Kidney (tissue), 13 donors: ENCODE measurements at regions not wholly inside any gene's neighbourhood (a gene's known extent, or its start where the extent isn't known, plus 50 kb on each side); places are given as distances from the start of the nearest gene placed in this dataset.

Source experiments
- DNase-seq, 5 donors: peaks; one replicate each; pipeline ENCODE4 v3.0.0-alpha.2; 2013 to 2020
- FAIRE-seq: peaks from 2 replicates; lab custom pipeline; 2012; peaks lifted over from hg19 to GRCh38; lab: Jason Lieb, UNC
- H3K27ac ChIP-seq, 2 donors: one replicate each; pipeline ENCODE4 v1.7.0; 2013; ENCODE audit warnings: low read depth in 2 of 2, low read length in 2 of 2, inconsistent platforms in 1 of 2
- H3K27me3 ChIP-seq: one replicate; pipeline ENCODE4 v1.7.1; 2013; ENCODE audit warnings: low read length, inconsistent platforms; ENCODE audit not compliant: control insufficient read depth, insufficient read depth
- H3K36me3 ChIP-seq, 3 donors: one replicate each; pipeline versions ENCODE4 v1.7.0 to v1.7.1; 2013; ENCODE audit warnings: low read length in 3 of 3, control low read depth in 1 of 3, inconsistent platforms in 1 of 3; ENCODE audit not compliant: insufficient read depth in 3 of 3, control insufficient read depth in 2 of 3
- H3K4me1 ChIP-seq, 3 donors: one replicate each; pipeline versions ENCODE4 v1.7.0 to v1.7.1; 2013; ENCODE audit warnings: low read length in 3 of 3, inconsistent platforms in 1 of 3, low read depth in 1 of 3; ENCODE audit not compliant: control insufficient read depth in 2 of 3, insufficient read depth in 2 of 3
- H3K4me3 ChIP-seq, 3 donors: one replicate each; pipeline versions ENCODE4 v1.7.0 to v1.8.1; 2013; ENCODE audit warnings: low read length in 3 of 3, control low read depth in 1 of 3, inconsistent platforms in 1 of 3
- H3K9ac ChIP-seq, 3 donors: one replicate each; pipeline versions ENCODE4 v1.7.0 to v1.7.1; 2013; ENCODE audit warnings: low read length in 3 of 3, control low read depth in 1 of 3, inconsistent platforms in 1 of 3
- H3K9me3 ChIP-seq, 3 donors: one replicate each; pipeline versions ENCODE4 v1.7.0 to v1.7.1; 2013; ENCODE audit warnings: low read length in 3 of 3, control low read depth in 1 of 3, inconsistent platforms in 1 of 3; ENCODE audit not compliant: control insufficient read depth in 2 of 3, insufficient read depth in 1 of 3
- intact Hi-C: fragments of 100-400 bp; cut with DNase I; formaldehyde crosslinking; loops from one replicate; pipeline ENCODE4 v1.11.1; 2022
- TF ChIP-seq, protein P1 (sequence below): IDR thresholded peaks from 3 replicates; pipeline ENCODE4 v1.5.1; 2012; ENCODE audit warnings: mild to moderate bottlenecking, moderate library complexity, borderline replicate concordance; ENCODE audit not compliant: insufficient read depth; ENCODE audit errors: extremely low read depth
- donor health status: control.
- donor health status: control.
- donor health status: control.
- donor health status: control.
- donor health status: control.
- donor health status: DM: yes; HTN: yes; CAD: no.
- donor health status: Normal renal cell carcinoma (clear cell type).

DNA sequence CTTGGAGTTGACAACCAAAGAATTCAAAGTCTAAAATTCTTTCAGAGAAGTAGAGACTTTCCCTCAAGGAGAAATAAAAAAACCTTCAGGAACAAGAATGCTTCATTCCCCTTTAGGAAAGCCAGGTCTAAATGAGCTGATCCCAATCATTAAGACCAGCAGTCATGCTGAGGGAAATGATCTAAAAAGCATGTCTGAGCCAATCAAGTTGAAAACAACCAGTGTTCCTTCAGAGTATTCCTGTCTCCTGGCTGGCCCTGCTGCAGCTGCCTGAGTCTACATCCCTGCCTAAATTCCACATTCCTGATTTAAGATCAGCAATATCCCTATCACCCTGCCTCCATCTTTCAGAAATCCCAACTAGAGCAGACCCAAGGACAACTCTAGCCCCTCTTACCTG, 244.5 kb downstream of the PLK2 start:
- DNase-seq (no peak), FAIRE-seq (no peak)
- Histone ChIP-seq H3K9ac (no peak overlapping the region), H3K36me3 (no peaks in the 10 kb centered on the region), H3K27ac (no peak overlapping the region), H3K4me3 (no peak overlapping the region), H3K4me1 (no peaks in the 10 kb centered on the region), H3K9me3 (no peaks in the 10 kb centered on the region), H3K27me3 (no peaks in the 10 kb centered on the region)
- intact Hi-C loops: no loop called here
- TF ChIP-seq, protein P1, sequence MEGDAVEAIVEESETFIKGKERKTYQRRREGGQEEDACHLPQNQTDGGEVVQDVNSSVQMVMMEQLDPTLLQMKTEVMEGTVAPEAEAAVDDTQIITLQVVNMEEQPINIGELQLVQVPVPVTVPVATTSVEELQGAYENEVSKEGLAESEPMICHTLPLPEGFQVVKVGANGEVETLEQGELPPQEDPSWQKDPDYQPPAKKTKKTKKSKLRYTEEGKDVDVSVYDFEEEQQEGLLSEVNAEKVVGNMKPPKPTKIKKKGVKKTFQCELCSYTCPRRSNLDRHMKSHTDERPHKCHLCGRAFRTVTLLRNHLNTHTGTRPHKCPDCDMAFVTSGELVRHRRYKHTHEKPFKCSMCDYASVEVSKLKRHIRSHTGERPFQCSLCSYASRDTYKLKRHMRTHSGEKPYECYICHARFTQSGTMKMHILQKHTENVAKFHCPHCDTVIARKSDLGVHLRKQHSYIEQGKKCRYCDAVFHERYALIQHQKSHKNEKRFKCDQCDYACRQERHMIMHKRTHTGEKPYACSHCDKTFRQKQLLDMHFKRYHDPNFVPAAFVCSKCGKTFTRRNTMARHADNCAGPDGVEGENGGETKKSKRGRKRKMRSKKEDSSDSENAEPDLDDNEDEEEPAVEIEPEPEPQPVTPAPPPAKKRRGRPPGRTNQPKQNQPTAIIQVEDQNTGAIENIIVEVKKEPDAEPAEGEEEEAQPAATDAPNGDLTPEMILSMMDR: no peak

DNA sequence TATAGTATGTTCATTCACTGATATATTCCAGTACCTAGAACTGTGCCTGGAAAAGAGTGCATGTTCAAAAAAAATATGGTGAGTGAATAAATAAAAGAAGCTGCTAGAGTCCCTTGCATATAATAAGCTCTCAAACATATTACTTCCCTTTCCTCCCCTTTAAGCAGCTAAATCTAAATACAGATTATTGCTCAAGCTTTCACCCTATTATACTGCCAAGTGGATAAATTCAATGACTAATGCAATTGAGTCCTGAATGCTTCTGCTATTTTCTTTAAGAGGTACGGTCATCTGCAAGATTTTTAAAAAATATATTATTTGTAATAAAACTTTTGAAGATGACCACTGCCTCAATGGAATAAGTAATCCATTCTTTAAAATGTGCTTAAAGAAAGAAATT, 248.4 kb downstream of the PLK2 start:
- TF ChIP-seq, protein P1: no peak
- H3K4me3 ChIP-seq: no peak overlapping the region
- H3K27me3 ChIP-seq: no peaks in the 10 kb centered on the region
- no peak for DNase-seq
- no peaks in the 10 kb centered on the region for H3K4me1 ChIP-seq
- no peak overlapping the region for H3K27ac ChIP-seq
- no peaks in the 10 kb centered on the region for H3K9me3 ChIP-seq
- no peaks in the 10 kb centered on the region for H3K36me3 ChIP-seq
- FAIRE-seq: no peak
- no peak overlapping the region for H3K9ac ChIP-seq
- intact Hi-C loops: no loop called here

DNA sequence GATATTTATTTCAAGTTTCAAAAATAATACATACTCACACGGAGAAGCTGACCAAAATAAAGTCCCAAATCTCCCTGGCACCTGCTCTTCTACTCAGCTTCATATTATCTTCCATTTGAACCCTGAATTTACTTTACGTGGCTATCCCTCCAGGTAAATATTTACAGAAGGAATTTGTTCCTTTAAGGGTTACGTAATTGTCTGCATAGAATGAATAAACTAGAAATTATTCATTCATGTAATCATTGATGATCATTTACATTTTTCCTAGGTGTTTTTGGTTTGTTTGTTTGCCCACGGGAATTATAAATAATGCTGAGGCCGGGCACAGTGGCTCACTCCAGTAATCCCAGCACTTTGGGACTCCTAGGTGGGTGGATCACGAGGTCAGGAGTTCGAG, 251.2 kb downstream of the PLK2 start:
- Histone ChIP-seq H3K9ac (no peak overlapping the region), H3K27me3 (no peaks in the 10 kb centered on the region), H3K36me3 (no peaks in the 10 kb centered on the region), H3K4me1 (no peaks in the 10 kb centered on the region), H3K4me3 (no peak overlapping the region), H3K27ac (no peak overlapping the region), H3K9me3 (no peaks in the 10 kb centered on the region)
- intact Hi-C loops: no loop called here
- FAIRE-seq (no peak), DNase-seq (no peak)
- TF ChIP-seq, protein P1: no peak

DNA sequence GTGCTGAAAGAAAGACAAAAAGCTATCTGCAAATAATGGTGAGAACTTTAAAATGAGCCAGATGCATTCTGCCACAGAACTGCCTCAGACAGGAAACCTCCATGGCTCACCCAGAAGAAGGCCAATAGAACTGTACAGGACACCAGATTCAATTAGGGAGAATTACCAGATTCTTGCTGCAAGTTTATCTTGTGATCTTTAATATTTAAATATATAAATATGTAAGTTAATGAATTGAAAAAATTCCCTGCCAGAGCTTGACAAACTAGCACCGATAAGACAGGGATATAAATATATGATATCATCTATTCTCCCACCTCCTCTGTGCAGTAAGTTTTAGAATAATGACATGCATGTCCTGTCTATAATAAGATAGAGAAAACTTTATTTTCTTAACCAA, 252.8 kb downstream of the PLK2 start:
- Histone ChIP-seq H3K9ac (no peak overlapping the region), H3K27me3 (no peaks in the 10 kb centered on the region), H3K4me1 (no peaks in the 10 kb centered on the region), H3K4me3 (no peak overlapping the region), H3K36me3 (no peaks in the 10 kb centered on the region), H3K27ac (no peak overlapping the region), H3K9me3 (no peaks in the 10 kb centered on the region)
- no peak for DNase-seq
- no peak for FAIRE-seq
- intact Hi-C loops: no loop called here
- TF ChIP-seq, protein P1: no peak
